Adrenal gland (tissue), 5 donors: ENCODE measurements at regions not wholly inside any gene's neighbourhood (a gene's known extent, or its start where the extent isn't known, plus 50 kb on each side); places are given as distances from the start of the nearest gene placed in this dataset.

Experiments used
- POLR2A ChIP-seq, 2 donors: fragments of 450-650 bp; IDR thresholded peaks; one replicate each; pipeline ENCODE4 v1.6.1; 2017; ENCODE audit warnings: antibody characterized with exemption in 2 of 2, mild to moderate bottlenecking in 2 of 2, moderate library complexity in 1 of 2
- TF ChIP-seq, protein P1 (sequence below), 6 experiments: fragments of 450-650 bp in 4 of 6; fragments of 200-600 bp in 2 of 6; sonication (generic) in 1 of 6; IDR thresholded peaks; 1 replicate in 5 of 6; 2 replicates in 1 of 6; pipeline versions ENCODE4 v1.5.1 to v1.8.0; 2016 to 2021; ENCODE audit warnings: antibody characterized with exemption in 6 of 6, mild to moderate bottlenecking in 2 of 6, moderate library complexity in 1 of 6
- donor health status: DM: no; HTN: no; CAD: no.

DNA sequence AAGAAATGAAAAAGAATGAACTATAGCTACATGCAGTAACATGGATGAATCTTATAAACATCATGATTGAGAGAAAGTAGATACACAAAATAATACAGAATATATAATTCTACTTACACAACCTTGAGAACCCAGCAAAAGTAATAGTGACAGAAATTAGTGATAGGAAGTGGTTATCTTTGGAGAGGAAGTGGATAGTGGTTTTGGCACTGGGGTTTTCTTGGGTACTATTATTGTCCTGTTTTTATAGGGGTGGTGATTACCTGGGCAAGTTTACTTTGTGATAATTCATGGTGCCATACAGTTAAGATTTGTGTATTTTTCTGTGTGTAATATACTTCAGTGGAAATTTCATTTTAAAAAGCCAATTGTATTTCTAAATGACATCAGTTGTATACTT, 352.7 kb downstream of the AEBP2 start:
- TF ChIP-seq, protein P1, sequence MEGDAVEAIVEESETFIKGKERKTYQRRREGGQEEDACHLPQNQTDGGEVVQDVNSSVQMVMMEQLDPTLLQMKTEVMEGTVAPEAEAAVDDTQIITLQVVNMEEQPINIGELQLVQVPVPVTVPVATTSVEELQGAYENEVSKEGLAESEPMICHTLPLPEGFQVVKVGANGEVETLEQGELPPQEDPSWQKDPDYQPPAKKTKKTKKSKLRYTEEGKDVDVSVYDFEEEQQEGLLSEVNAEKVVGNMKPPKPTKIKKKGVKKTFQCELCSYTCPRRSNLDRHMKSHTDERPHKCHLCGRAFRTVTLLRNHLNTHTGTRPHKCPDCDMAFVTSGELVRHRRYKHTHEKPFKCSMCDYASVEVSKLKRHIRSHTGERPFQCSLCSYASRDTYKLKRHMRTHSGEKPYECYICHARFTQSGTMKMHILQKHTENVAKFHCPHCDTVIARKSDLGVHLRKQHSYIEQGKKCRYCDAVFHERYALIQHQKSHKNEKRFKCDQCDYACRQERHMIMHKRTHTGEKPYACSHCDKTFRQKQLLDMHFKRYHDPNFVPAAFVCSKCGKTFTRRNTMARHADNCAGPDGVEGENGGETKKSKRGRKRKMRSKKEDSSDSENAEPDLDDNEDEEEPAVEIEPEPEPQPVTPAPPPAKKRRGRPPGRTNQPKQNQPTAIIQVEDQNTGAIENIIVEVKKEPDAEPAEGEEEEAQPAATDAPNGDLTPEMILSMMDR (IDR thresholded peaks at IDR 0.05): no peak
- TF ChIP-seq POLR2A (IDR thresholded peaks at IDR 0.05): no peak
